H1 (cell line): ENCODE measurements at regions not wholly inside any gene's neighbourhood (a gene's known extent, or its start where the extent isn't known, plus 50 kb on each side); places are given as distances from the start of the nearest gene placed in this dataset.

Experiments
- CTCF ChIA-PET: fragments of 300-600 bp; sonication (Branson Sonifier 250); formaldehyde crosslinking; loops from one replicate; lab custom pipeline; 2021; ENCODE audit not compliant: partially characterized antibody; lab: Charles Lee
- POLR2A ChIA-PET: fragments of 300-600 bp; sonication (Branson Sonifier 250); formaldehyde crosslinking; loops from one replicate; lab custom pipeline; 2021; ENCODE audit warnings: inconsistent platforms; ENCODE audit not compliant: partially characterized antibody; lab: Charles Lee
- DNase-seq, 2 experiments: peaks; one replicate each; pipeline versions ENCODE4 v3.0.0 to v3.0.0-alpha.2; 2010 to 2022; ENCODE audit warnings: low spot score in 2 of 2, low read depth in 1 of 2, mixed read lengths in 1 of 2
- FAIRE-seq: peaks from 2 replicates; lab custom pipeline; 2011; peaks lifted over from hg19 to GRCh38; lab: Jason Lieb, UNC
- H2AFZ ChIP-seq: 2 replicates; pipeline ENCODE4 v1.8.1; 2012; ENCODE audit warnings: low read length, inconsistent platforms
- H2AK5ac ChIP-seq: 2 replicates; pipeline ENCODE4 v1.6.1; 2013; ENCODE audit warnings: low read depth, low read length
- H2BK120ac ChIP-seq: replicated peaks from 2 replicates; pipeline ENCODE3; 2013; ENCODE audit warnings: low read depth, low read length, inconsistent platforms
- H2BK12ac ChIP-seq: 2 replicates; pipeline ENCODE4 v1.6.1; 2013; ENCODE audit warnings: low read depth, low read length
- H2BK15ac ChIP-seq: 2 replicates; pipeline ENCODE4 v1.6.1; 2013; ENCODE audit warnings: low read length
- H2BK20ac ChIP-seq: 2 replicates; pipeline ENCODE4 v1.6.1; 2013; ENCODE audit warnings: low read length
- H2BK5ac ChIP-seq: 2 replicates; pipeline ENCODE4 v1.6.1; 2013; ENCODE audit warnings: low read depth, low read length
- H3K14ac ChIP-seq: 2 replicates; pipeline ENCODE4 v1.6.1; 2013; ENCODE audit warnings: inconsistent platforms; ENCODE audit not compliant: insufficient read length
- H3K18ac ChIP-seq: 2 replicates; pipeline ENCODE4 v1.6.1; 2013; ENCODE audit warnings: low read length; ENCODE audit errors: extremely low read depth
- H3K23ac ChIP-seq: 2 replicates; pipeline ENCODE4 v1.6.1; 2013; ENCODE audit warnings: inconsistent platforms; ENCODE audit not compliant: insufficient read length
- H3K23me2 ChIP-seq: 2 replicates; pipeline ENCODE4 v1.6.1; 2013; ENCODE audit warnings: low read depth, low read length
- H3K27ac ChIP-seq: 2 replicates; pipeline ENCODE4 v1.6.1; 2011; ENCODE audit warnings: low read depth, low read length, inconsistent platforms
- H3K27me3 ChIP-seq, 4 experiments: replicated peaks in 1 of 4; 1 replicate in 1 of 4; 2 replicates in 3 of 4; pipeline versions ENCODE4 v1.6.1 to v1.8.1; 2011 to 2013; ENCODE audit warnings: low read length in 3 of 4, mild to moderate bottlenecking in 3 of 4, inconsistent platforms in 2 of 4, mixed read lengths in 2 of 4, moderate library complexity in 1 of 4; ENCODE audit not compliant: control insufficient read depth in 3 of 4, insufficient read depth in 3 of 4; ENCODE audit errors: extremely low read depth in 1 of 4
- H3K36me3 ChIP-seq, 4 experiments: 2 replicates each; pipeline versions ENCODE4 v1.6.1 to v1.8.1; 2011 to 2013; ENCODE audit warnings: mild to moderate bottlenecking in 4 of 4, low read length in 3 of 4, moderate library complexity in 2 of 4, control low read depth in 1 of 4, inconsistent platforms in 1 of 4; ENCODE audit not compliant: insufficient read depth in 4 of 4, control insufficient read depth in 2 of 4
- H3K4ac ChIP-seq: replicated peaks from 2 replicates; pipeline ENCODE3; 2013; ENCODE audit warnings: low read length, low read depth, mixed read lengths, inconsistent platforms; ENCODE audit not compliant: insufficient read length
- H3K4me1 ChIP-seq, 4 experiments: replicated peaks in 1 of 4; 1 replicate in 1 of 4; 2 replicates in 3 of 4; pipeline versions ENCODE4 v1.6.1 to v1.8.1; 2011 to 2013; ENCODE audit warnings: low read length in 3 of 4, inconsistent platforms in 2 of 4, mixed read lengths in 1 of 4; ENCODE audit not compliant: insufficient read depth in 4 of 4, control insufficient read depth in 3 of 4
- H3K4me2 ChIP-seq, 2 experiments: 2 replicates each; pipeline versions ENCODE4 v1.6.1 to v1.8.1; 2011 to 2013; ENCODE audit warnings: low read depth in 2 of 2, low read length in 2 of 2, control low read depth in 1 of 2, inconsistent platforms in 1 of 2, mild to moderate bottlenecking in 1 of 2; ENCODE audit not compliant: insufficient read depth in 1 of 2
- H3K4me3 ChIP-seq, 4 experiments: fragments of 200-600, 300-600 bp in 1 of 4; sonication (generic), shearing (Covaris generic), sonication (Bioruptor Twin) in 1 of 4; 2 replicates each; pipeline versions ENCODE4 v1.5.1 to v1.8.1; 2011 to 2016; ENCODE audit warnings: low read length in 4 of 4, low read depth in 3 of 4, control low read depth in 2 of 4, inconsistent platforms in 2 of 4, mild to moderate bottlenecking in 2 of 4, mixed read lengths in 1 of 4, moderate library complexity in 1 of 4; ENCODE audit not compliant: insufficient read depth in 2 of 4; ENCODE audit errors: extremely low read depth in 1 of 4
- H3K56ac ChIP-seq: replicated peaks from 2 replicates; pipeline ENCODE3; 2013; ENCODE audit warnings: low read depth, mild to moderate bottlenecking, mixed read lengths, low read length, inconsistent platforms; ENCODE audit not compliant: insufficient read length
- H3K79me1 ChIP-seq: 2 replicates; pipeline ENCODE4 v1.6.1; 2013; ENCODE audit warnings: low read depth, low read length, control low read depth
- H3K79me2 ChIP-seq, 2 experiments: 2 replicates each; pipeline versions ENCODE4 v1.6.1 to v1.8.1; 2012 to 2013; ENCODE audit warnings: low read length in 2 of 2, mild to moderate bottlenecking in 2 of 2, inconsistent platforms in 1 of 2; ENCODE audit not compliant: insufficient read depth in 2 of 2, control insufficient read depth in 1 of 2
- H3K9ac ChIP-seq, 4 experiments: replicated peaks in 1 of 4; 1 replicate in 1 of 4; 2 replicates in 3 of 4; pipeline versions ENCODE4 v1.6.1 to v1.8.1; 2011 to 2013; ENCODE audit warnings: low read depth in 3 of 4, low read length in 3 of 4, control low read depth in 2 of 4, mild to moderate bottlenecking in 2 of 4, moderate library complexity in 2 of 4, inconsistent platforms in 1 of 4; ENCODE audit errors: extremely low read depth in 1 of 4
- H3K9me3 ChIP-seq, 2 experiments: 2 replicates each; pipeline versions ENCODE4 v1.6.1 to v1.8.1; 2012 to 2013; ENCODE audit warnings: mild to moderate bottlenecking in 2 of 2, moderate library complexity in 2 of 2, control low read depth in 1 of 2, inconsistent platforms in 1 of 2, low read depth in 1 of 2, low read length in 1 of 2, mixed read lengths in 1 of 2; ENCODE audit not compliant: insufficient read depth in 2 of 2
- H4K20me1 ChIP-seq, 2 experiments: replicated peaks in 1 of 2; 2 replicates each; pipeline versions ENCODE3 to v1.8.1; 2011 to 2013; ENCODE audit warnings: inconsistent platforms in 2 of 2, low read length in 2 of 2, mild to moderate bottlenecking in 1 of 2; ENCODE audit not compliant: insufficient read depth in 2 of 2, control insufficient read depth in 1 of 2
- H4K5ac ChIP-seq: 2 replicates; pipeline ENCODE4 v1.6.1; 2013; ENCODE audit warnings: low read length, low read depth, mixed read lengths, inconsistent platforms; ENCODE audit not compliant: insufficient read length
- H4K8ac ChIP-seq: 2 replicates; pipeline ENCODE4 v1.8.0; 2013; ENCODE audit warnings: mild to moderate bottlenecking, moderate library complexity, low read length, inconsistent platforms; ENCODE audit not compliant: insufficient read depth; ENCODE audit errors: extremely low read depth
- H4K91ac ChIP-seq: replicated peaks from 2 replicates; pipeline ENCODE3; 2013; ENCODE audit warnings: low read length, mixed read lengths, inconsistent platforms; ENCODE audit not compliant: insufficient read length
- BACH1 ChIP-seq: IDR thresholded peaks from 2 replicates; pipeline ENCODE4 v1.6.1; 2012; ENCODE audit warnings: low read length, improper control_type of control experiment
- BCL11A ChIP-seq, 2 experiments: IDR thresholded peaks; one replicate each; pipeline ENCODE4 v1.6.1; 2011; ENCODE audit warnings: low read depth in 2 of 2, low read length in 2 of 2, mild to moderate bottlenecking in 2 of 2
- CBX8 ChIP-seq: fragments of 300-800, 300-1000 bp; sonication (generic); IDR thresholded peaks from 2 replicates; pipeline ENCODE4 v1.7.1; 2016; ENCODE audit warnings: low read depth, low read length, borderline replicate concordance
- E2F6 ChIP-seq: IDR thresholded peaks from 2 replicates; pipeline ENCODE4 v1.6.1; 2012; ENCODE audit warnings: inconsistent platforms
- FOSL1 ChIP-seq: IDR thresholded peaks from 2 replicates; pipeline ENCODE4 v1.6.1; 2011; ENCODE audit warnings: mild to moderate bottlenecking, low read depth, low read length, moderate library complexity; ENCODE audit not compliant: insufficient read depth
- GTF2F1 ChIP-seq: IDR thresholded peaks from 2 replicates; pipeline ENCODE4 v1.6.1; 2012; ENCODE audit warnings: low read depth, low read length, improper control_type of control experiment, borderline replicate concordance
- JUND ChIP-seq: IDR thresholded peaks from 2 replicates; pipeline ENCODE4 v1.6.1; 2011; ENCODE audit warnings: mild to moderate bottlenecking, improper control_type of control experiment, low read length
- KDM1A ChIP-seq: fragments of 200-600, 300-600 bp; sonication (generic); IDR thresholded peaks from 2 replicates; pipeline ENCODE4 v1.7.1; 2016; ENCODE audit warnings: mild to moderate bottlenecking, low read length, borderline replicate concordance
- RXRA ChIP-seq: IDR thresholded peaks from 2 replicates; pipeline ENCODE4 v1.6.1; 2011; ENCODE audit warnings: low read depth, mild to moderate bottlenecking, low read length, moderate library complexity; ENCODE audit not compliant: insufficient read depth
- TCF12 ChIP-seq: IDR thresholded peaks from 2 replicates; pipeline ENCODE4 v1.6.1; 2011; ENCODE audit warnings: low read depth, mild to moderate bottlenecking, low read length
- WGBS, 2 experiments: shearing (Covaris generic) in 1 of 2; methylation state at CpG; one replicate each; pipeline versions ENCODE4 v1.1.6 to v1.1.7; 2013 to 2015; ENCODE audit warnings: low lambda C conversion rate in 2 of 2, mixed read lengths in 2 of 2, inconsistent platforms in 1 of 2, low coverage in 1 of 2, missing lambda C conversion rate in 1 of 2; ENCODE audit not compliant: insufficient replicate concordance in 2 of 2, insufficient coverage in 1 of 2, insufficient read length in 1 of 2; ENCODE audit errors: extremely low coverage in 1 of 2, missing lambda C conversion rate in 1 of 2; 5-methylcytosine and 5-hydroxymethylcytosine counted together

DNA sequence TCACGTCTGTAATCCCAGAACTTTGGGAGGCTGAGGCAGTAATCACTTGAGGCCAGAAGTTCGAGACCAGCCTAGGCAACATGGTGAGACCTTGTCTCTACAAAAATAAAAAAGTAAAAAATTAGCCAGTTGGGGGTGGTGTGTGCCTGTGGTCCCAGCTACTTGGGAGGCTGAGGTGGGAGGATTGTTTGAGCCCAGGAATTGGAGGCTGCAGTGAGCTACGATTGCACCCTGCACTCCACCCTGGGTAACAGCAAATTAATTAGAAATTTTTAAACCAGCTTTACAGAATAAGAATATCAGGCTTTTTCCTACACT, 136.0 kb downstream of the EPC1 start:
- ChIA-PET CTCF (interaction anchor here (0.6 to 2.8 kb wide), 38 partner anchors 9 to 1597 kb away, joined by 3 to 20 read pairs (median 4); no protein-coding TSS in a partner anchor), POLR2A (interaction anchor here (0.5 kb wide), 1 partner anchor 10 kb away, joined by 3 read pairs; no protein-coding TSS in a partner anchor)
- H3K14ac ChIP-seq, result no peak overlapping the region
- H3K18ac ChIP-seq, result no peak overlapping the region
- H2AK5ac ChIP-seq, result no peak overlapping the region
- H3K9ac ChIP-seq, result no peak overlapping the region
- no peak overlapping the region for H3K4ac ChIP-seq
- H3K36me3 ChIP-seq, result no peaks in the 10 kb centered on the region
- no peak overlapping the region for H2BK20ac ChIP-seq
- 88% methylated on average over 3 of the region's 3 CpGs; no CpG with 5 or more reads in 1 of the 2 experiments for WGBS, 2 experiments
- no peaks in the 10 kb centered on the region for H3K79me2 ChIP-seq
- no peaks in the 10 kb centered on the region for H3K27me3 ChIP-seq
- no peak overlapping the region for H2BK5ac ChIP-seq
- no peak overlapping the region for H4K8ac ChIP-seq
- no peak overlapping the region for H4K91ac ChIP-seq
- no peak overlapping the region for H3K23ac ChIP-seq
- no peaks in the 10 kb centered on the region for H3K9me3 ChIP-seq
- no peak overlapping the region for H3K56ac ChIP-seq
- TF ChIP-seq BACH1 (no peak), JUND (no peak), TCF12 (no peak), BCL11A (IDR thresholded peaks at IDR 0.05; ENCODE audit: low read depth in 2 of 2, low read length in 2 of 2) (no peak), GTF2F1 (no peak), RXRA (no peak), KDM1A (no peak), E2F6 (no peak), FOSL1 (no peak), CBX8 (no peak)
- no peak overlapping the region for H2BK120ac ChIP-seq
- H3K79me1 ChIP-seq, result no peaks in the 10 kb centered on the region
- no peak overlapping the region for H3K27ac ChIP-seq
- no peak for DNase-seq
- FAIRE-seq, result no peak
- H4K20me1 ChIP-seq, result no peaks in the 10 kb centered on the region
- no peak overlapping the region for H3K4me2 ChIP-seq
- H3K4me1 ChIP-seq, result no peaks in the 10 kb centered on the region
- H3K4me3 ChIP-seq, result no peak overlapping the region
- no peak overlapping the region for H2BK15ac ChIP-seq
- H3K23me2 ChIP-seq, result no peaks in the 10 kb centered on the region
- H4K5ac ChIP-seq, result no peak overlapping the region
- H2BK12ac ChIP-seq, result no peak overlapping the region
- H2AFZ ChIP-seq, result no peak overlapping the region
